GM12872 (cell line): ENCODE measurements at regions not wholly inside any gene's neighbourhood (a gene's known extent, or its start where the extent isn't known, plus 50 kb on each side); places are given as distances from the start of the nearest gene placed in this dataset.

Experiments used
- CTCF ChIP-seq: IDR thresholded peaks from 3 replicates; pipeline ENCODE4 v1.5.1; 2011; ENCODE audit warnings: low read depth, mild to moderate bottlenecking, low read length, moderate library complexity; ENCODE audit not compliant: insufficient read depth

- peak; percentile 25; the same call in 1 of the 3 replicates for TF ChIP-seq CTCF
These were observed 140.4 kb downstream of the ESM1 start for GRCh38 chr5:54844905-54845566.

GRCh38 chr5:54844266-54844665 lies 141.1 kb downstream of the ESM1 start:
- no peak for TF ChIP-seq CTCF

- no peak for TF ChIP-seq CTCF
These were observed 143.9 kb downstream of the ESM1 start for GRCh38 chr5:54841481-54841880.

DNA sequence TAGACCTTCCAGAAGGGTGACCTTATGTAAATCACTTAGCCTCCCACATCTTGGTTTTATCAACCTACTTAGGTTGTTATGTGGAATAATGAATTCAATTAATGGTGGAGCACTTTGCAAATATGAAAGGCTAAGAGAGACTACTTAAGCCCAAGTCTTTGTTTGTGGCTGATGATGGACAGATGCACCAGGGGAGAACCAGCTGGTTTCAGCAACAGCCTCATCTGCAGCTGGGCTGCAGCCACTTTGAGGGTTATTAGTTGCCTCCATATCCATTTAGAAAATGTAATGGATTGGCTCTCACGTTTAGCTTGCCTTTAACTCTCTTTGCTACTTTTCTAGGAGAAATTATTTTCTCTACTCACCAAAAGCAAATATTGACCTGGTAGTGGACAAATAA lies 146.6 kb downstream of the ESM1 start:
- TF ChIP-seq CTCF, result no peak

DNA sequence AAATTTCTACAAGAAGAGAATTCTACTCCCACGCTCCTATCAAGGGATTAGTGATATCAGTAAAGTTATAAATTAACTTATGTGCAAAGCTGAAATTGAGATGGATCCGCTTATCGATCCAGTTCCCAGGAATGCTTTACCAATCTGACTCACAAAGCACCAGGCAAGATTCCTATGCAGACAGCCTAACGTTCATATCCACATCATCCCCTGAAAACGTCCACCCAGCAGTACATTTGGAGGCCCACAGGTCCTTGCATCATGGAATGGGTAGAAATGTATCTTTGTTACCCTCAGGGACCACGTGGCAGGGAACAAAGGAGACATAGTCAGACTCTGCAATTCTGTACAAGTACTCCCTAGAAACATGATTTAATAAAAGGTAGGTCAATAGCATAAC lies 147.4 kb downstream of the ESM1 start:
- TF ChIP-seq CTCF, result no peak

DNA sequence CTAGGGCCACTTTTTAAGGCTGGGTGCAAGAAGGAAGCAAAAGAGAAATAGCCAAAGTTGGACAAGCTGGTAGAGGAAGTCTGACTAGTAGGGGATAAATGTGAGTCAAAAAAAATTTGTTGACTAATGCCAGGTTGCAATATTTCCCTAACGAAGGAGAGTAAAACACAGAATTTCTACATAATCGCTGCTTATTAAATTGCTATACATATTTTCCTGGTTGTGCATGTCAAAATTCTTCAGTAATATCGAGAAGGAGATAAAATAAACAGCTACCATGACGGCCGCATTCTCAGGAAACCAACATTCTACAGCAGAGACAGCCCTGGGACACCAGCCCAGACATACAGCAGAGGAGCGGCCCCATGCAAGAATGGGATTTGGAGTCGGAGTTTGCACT lies 148.3 kb downstream of the ESM1 start:
- TF ChIP-seq CTCF, result no peak

GRCh38 chr5:54835647-54836046 lies 149.7 kb downstream of the ESM1 start:
- no peak for TF ChIP-seq CTCF
